ENCODE measurements at regions not wholly inside any gene's neighbourhood (a gene's known extent, or its start where the extent isn't known, plus 50 kb on each side); places are given as distances from the start of the nearest gene placed in this dataset.

DNA sequence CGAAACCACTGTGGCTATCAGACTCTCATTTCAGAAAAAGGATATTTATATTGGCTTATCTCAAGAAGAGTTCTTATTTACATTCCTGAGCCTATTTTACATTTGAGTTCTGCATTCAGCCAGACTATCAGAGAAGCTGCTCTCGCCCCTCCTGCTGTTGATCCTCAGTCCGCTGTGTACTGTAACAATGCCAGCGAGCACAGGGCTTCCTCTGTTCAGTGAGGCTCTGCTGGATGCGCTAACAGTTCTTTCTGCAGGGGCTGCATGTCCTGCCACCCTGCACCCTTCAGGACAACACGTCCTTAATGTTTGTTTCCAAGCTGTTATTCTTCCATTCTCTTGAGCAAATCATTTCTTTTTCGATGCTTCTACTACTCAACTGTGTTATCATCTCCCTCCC, 463.7 kb upstream of the SGCG start:
- TF ChIP-seq, protein P1, sequence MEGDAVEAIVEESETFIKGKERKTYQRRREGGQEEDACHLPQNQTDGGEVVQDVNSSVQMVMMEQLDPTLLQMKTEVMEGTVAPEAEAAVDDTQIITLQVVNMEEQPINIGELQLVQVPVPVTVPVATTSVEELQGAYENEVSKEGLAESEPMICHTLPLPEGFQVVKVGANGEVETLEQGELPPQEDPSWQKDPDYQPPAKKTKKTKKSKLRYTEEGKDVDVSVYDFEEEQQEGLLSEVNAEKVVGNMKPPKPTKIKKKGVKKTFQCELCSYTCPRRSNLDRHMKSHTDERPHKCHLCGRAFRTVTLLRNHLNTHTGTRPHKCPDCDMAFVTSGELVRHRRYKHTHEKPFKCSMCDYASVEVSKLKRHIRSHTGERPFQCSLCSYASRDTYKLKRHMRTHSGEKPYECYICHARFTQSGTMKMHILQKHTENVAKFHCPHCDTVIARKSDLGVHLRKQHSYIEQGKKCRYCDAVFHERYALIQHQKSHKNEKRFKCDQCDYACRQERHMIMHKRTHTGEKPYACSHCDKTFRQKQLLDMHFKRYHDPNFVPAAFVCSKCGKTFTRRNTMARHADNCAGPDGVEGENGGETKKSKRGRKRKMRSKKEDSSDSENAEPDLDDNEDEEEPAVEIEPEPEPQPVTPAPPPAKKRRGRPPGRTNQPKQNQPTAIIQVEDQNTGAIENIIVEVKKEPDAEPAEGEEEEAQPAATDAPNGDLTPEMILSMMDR (conservative IDR thresholded peaks at IDR 0.05; ENCODE audit: low read depth in 2 of 2): no peak
- no peak for TF ChIP-seq POLR2AphosphoS5 (IDR thresholded peaks at IDR 0.05; ENCODE audit: low read depth)
- TF ChIP-seq, protein P2, sequence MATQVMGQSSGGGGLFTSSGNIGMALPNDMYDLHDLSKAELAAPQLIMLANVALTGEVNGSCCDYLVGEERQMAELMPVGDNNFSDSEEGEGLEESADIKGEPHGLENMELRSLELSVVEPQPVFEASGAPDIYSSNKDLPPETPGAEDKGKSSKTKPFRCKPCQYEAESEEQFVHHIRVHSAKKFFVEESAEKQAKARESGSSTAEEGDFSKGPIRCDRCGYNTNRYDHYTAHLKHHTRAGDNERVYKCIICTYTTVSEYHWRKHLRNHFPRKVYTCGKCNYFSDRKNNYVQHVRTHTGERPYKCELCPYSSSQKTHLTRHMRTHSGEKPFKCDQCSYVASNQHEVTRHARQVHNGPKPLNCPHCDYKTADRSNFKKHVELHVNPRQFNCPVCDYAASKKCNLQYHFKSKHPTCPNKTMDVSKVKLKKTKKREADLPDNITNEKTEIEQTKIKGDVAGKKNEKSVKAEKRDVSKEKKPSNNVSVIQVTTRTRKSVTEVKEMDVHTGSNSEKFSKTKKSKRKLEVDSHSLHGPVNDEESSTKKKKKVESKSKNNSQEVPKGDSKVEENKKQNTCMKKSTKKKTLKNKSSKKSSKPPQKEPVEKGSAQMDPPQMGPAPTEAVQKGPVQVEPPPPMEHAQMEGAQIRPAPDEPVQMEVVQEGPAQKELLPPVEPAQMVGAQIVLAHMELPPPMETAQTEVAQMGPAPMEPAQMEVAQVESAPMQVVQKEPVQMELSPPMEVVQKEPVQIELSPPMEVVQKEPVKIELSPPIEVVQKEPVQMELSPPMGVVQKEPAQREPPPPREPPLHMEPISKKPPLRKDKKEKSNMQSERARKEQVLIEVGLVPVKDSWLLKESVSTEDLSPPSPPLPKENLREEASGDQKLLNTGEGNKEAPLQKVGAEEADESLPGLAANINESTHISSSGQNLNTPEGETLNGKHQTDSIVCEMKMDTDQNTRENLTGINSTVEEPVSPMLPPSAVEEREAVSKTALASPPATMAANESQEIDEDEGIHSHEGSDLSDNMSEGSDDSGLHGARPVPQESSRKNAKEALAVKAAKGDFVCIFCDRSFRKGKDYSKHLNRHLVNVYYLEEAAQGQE (IDR thresholded peaks at IDR 0.05; ENCODE audit: unreplicated experiment): no peak

Data from GM23338 (cell line).